Bone marrow (tissue), 2 donors: ENCODE measurements at regions not wholly inside any gene's neighbourhood (a gene's known extent, or its start where the extent isn't known, plus 50 kb on each side); places are given as distances from the start of the nearest gene placed in this dataset.
"Not testable (repeated sequence)": the region's sequence is repeated elsewhere in the genome, so short reads cannot be mapped to it uniquely, and the experiment has no call there.

Source experiments
- DNase-seq, 2 donors: peaks; one replicate each; lab custom pipeline; 2025; lab: John Stamatoyannopoulos, UW

DNA sequence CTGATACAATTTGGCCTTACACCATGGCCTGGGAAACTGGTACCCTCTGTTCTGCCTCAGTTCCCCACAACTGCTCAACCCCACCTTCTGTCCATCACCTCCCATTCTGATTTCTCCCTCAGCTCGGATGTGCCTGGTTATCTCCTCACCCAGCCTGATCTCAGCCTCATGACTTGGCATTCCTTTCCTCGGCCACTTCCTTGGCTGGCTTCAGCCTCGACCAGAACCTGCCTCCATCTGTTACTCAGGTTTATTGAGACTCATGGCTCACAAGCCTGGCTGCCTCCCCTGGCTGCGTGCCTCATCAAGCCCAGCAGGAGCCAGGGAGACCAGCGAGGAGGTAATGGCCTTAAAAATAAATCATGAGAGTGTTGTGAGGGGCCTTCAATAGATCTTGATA lies 356.2 kb upstream of the SPRED2 start:
- DNase-seq: no peak

DNA sequence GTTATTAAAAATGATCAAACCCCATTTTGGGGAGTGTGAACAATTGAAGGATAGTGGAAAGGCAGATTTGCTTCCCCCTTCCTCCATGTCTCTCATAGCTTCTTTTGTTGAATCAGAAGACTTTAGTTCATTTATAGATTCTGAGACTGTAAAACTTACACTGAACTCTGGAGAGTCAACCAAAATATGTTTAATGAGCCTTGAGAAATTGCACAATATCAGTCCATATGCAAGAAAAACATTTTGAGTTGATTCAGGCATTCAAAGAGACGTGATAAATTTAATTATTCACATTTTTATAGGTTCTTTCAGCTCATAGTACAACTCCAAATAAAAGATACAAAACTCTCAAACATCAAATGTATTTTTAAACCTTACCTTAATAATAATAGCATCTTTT lies 354.4 kb upstream of the SPRED2 start:
- no peak for DNase-seq

DNA sequence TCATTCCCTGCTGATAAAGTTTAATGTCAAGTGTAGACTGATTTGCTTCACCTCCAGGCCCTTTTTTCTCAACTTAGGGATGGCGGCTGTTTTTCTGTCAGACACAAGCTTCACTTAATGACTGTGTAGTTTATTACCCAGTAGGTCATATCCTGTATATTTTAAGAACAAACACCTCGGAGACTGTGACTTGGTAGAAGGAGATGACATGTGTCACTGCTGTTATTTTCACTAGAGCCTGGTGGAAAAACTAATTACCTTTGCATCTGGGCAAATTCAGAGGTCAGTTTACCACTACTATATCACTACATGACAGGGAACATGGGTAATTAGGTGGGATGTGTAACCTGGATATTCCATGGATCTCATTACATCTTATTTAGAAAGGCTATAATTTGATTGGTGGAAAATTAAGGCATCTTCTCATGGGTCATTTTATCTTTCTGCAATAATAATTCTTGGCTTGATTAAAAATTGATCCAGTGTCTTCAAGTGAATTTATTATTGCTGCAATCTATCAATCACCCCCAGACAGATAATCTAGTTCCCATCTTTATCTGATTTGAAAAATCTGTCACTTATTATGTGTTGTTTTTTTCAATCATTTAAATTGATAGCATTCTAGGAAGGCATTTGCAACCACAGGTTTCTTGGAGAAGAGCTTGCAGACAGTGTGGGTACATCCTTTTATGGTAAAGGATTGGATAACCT lies 353.8 kb upstream of the SPRED2 start:
- no peak for DNase-seq

DNA sequence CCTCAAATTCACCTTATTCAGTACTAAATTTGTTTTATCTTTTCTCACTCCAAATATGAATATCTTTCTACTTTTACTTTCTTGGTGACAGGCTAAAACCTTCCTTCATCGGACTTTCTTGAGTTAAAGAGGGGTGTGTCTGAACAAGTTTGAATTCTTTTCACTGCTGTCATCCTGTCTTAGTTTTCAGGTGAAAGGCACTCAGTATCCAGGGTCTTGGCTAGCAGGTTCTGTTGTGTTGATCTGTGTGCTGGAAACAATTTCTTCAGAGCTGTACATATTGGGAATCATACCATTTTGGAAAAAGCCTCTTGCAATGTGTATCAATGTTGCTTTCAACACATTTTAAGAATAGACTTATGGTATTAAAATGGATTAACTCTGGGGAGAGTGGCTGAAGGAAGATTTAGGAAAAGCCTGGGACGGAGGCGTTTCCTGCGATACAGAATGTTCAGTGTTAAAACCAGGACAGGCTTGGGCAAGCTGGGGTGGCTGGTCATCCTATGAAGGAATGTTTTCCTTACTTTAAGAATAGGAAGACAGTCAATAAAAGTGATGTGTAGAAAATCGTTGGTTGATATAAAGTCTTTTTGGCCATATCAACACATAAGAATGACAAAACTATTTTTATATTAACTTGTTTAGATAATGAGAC lies 350.7 kb upstream of the SPRED2 start:
- no peak for DNase-seq

DNA sequence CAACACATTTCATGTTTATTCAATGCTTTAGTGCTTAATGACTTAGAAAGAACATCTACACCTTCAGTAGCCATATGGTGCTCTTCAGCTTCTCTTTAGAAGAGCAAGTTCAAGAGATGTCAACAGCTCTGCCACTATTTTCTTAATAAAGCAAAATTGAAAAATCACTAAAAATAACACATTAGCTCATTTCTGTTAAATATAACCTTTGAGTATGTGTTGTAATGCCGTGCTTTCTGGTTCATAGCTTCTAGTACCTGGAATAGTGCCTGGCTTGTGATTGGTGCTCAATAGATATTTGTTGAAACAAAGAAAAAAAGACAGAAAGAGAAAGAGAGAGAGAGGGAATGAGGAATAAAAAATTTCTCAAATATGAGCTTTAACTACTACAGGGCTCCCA lies 349.8 kb upstream of the SPRED2 start:
- DNase-seq: no peak

DNA sequence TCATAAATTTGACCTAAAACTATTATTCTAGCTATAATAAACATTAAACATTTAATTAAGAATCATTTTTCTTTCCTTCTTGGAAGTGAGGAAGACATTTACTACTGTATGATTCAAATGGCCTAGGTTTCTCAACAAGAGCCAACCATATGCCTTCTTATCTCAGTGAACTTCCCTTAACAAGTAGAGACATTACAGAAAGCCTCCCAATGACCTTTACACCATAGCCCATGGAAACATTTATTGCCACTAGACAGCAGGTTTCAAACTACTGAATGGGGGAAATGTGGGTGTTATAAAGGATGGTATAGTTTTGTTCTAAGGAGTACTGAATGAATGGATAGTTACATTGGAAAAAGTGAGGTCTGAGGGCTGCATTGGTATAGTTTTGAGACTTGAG lies 349.4 kb upstream of the SPRED2 start:
- DNase-seq: no peak

DNA sequence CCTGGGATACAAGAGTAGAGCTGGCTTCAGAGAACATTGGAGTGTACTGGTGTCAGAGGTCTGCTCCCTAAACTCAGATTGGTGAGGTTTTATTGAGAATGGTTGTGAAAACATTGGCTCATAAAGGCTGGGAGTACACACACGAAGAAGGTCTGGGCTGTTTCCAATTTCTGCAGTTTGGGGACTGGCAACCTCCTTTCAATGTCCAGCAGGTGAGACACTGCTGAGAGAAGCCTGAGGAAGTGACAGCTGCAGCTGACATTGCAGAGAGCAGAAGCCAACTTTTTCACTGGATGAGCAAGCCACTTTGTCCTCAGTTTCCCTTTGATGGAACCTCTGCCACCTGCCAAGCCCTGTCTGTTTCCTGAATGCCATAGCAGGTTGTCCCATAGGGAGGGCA lies 346.6 kb upstream of the SPRED2 start:
- DNase-seq: no peak

DNA sequence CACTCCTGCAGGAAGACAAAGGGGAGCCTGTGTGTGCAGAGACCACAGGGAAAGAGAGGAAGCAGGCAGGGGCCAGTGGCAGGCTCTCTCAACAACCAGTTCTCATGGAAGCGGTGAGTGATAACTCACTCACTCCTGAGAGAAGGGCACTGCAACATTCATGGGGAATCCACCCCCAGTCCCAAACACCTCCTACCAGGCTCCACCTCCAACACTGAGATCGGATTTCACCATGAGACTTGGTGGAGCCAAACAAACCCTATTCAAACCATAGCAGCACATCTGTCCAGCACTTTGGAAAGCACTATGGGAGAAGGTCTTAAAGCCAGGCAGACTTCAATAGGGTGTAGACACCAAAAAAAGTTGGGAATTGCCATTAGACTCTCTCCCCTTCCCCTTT lies 345.7 kb upstream of the SPRED2 start:
- no peak for DNase-seq

DNA sequence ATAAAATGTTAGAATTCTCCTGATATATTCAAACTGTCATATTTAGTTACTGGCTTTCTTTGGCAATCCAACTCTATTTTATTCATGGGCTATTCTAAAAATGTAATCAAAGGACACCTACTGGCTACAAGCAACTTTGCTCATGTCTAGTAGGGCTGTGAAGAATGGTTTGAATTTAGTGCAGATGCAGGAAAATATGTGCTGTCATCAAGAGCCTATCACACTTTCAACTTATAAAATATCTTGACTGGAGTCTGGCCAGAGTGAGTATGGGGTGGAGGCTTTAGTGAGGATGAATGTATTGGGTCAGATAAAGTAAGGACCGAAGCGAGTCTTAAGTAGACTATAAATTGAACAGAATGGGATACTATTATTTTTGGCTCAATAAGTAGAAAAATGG lies 343.4 kb upstream of the SPRED2 start:
- no peak for DNase-seq

DNA sequence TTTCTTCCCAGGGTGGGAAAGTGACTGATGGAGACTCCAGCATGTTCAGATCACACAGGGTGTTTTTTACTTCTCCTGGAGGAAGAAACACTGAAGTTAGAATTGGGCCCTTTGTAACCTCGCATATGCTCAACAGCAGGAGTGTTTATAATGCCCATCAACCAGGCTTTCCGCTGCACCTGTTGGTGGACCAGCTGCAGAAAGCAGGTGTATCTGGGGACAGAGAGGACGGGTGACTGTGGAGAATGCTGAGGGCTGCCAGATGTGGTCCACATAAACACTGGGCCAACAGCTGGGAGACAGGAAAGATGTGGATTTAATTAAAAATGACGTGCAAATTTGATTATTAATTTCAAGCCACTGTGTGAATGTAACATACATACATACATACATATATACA lies 335.5 kb upstream of the SPRED2 start:
- DNase-seq: no peak

DNA sequence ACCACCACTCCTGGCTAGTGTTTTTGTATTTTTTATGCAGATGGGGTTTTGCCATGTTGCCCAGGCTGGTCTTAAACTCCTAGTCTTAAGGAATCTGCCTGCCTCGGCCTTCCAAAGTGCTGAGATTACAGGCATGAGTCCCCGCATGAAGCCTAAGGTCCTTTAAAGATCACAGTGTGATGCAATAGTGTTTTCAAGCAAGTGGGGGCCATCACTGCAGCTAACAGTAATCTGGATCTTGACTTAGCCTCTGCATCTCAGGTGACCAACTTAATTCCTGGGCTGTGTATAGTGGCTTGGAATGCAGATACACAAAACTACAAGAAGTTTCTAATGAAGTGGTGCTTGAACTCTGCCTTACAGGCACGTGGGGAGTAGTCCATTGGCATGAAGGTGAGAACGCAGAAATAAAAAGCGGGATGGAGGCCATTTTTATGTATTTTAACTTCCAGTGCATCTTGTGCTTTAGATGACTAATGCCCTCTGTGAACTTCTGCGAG lies 334.4 kb upstream of the SPRED2 start:
- DNase-seq: no peak

DNA sequence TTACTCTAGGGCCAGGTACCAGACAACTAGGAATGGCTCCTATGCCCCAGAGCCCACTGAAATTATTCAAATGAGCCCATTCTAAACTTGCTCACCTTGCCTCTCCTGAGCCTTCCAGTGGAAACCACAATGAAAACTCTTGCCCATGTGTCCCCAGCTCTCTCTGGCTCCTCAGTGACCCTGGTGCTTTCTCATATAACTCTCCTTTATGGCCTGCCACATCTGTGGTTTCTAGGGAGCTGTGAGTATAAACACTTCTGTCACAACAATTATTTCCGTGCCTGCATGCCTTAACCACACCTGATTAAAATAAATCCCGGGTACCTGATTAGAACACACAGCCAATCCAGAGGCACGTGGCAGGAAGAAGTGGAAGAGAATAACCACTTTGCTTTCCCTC lies 333.0 kb upstream of the SPRED2 start:
- DNase-seq: no peak

DNA sequence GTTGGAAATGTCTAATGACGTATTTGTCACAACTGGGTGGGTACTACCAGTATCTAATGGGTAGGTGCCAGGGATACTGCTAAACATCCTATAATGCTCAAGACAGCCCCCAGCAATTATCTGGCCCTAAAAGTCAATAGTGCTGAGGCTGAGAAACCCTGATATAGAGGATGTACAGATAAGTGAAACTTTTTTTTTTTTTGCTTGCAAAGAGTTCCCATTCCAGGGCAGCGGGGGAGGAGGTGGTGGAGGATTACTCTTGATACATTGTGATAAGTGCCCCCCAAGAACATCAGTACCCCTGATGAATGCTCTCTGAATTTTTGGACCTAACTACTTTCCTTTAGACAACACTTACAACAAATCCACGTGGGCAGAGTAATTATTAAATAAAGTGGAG lies 329.7 kb upstream of the SPRED2 start:
- no peak for DNase-seq

DNA sequence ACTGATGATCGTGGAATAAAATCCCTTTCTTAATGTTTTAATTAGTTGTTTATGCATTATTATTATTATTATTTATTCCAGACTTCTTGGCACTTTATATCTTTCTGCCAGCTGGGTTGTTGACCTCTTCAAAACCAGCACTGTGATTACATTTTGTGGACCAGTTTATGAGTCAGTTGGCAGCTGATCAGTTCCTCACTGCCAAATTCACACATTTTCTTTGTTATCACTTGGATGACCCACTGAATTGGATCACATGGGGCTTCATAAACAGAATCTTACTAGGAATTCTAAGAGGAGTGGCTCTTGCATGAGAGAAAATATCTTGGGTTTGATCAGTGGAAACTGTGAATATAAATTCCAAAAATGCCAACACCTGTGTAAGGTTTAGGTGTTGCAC lies 321.8 kb upstream of the SPRED2 start:
- no peak for DNase-seq

DNA sequence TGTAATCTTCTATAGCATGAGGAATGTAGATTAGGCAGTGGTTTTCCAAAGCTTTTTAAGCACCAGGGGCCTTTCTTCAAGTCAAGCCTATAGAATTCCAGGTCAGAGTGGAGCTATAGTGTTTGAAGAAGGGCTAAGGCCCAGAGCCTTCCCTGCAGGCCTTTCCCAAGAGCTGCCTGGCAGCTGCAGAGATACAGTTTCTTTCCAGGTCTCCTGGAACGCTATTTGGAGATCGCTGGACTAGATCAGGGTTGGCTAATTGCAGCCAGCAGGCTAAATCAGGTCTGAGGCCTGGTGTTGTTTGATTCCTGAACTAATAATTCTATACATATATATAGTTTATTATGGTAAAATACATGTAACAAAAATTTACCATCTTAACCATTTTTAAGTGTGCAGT lies 319.0 kb upstream of the SPRED2 start:
- no peak for DNase-seq

DNA sequence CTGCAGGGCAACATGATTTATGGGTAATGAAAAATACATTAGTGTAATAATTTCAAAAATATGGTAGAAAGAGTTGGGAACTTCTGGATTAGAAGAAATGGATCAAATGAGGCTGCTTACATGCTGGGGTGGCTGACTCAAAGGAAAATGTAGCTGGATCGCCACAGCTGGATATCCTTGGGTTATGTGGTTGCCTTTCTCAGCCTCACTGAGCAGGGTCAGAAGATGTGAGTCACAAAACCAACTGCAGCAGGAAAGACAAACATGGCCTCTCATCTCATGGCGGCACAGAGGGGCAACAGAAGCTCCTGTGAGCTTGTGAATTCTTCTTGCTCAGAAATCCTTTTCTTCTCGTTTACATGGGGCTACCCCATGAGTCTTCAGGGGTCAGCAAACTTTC lies 317.1 kb upstream of the SPRED2 start:
- no peak for DNase-seq

DNA sequence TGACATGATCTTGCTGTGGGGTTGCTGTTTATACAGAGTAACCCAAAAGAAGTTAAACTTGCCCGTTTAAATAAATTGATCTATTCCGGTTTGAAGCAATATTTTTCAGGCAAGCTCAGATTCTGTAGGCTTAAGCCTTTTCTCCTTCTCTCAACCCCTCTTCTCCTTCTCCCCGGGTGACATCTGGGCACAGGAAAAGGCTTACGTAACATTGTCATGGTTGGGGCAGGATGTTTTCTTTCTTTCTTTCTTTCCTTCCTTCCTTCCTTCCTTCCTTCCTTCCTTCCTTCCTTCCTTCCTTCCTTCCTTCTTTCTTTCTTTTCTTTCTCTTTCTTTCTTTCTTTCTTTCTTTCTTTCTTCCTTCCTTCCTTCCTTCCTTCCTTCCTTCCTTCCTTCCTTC lies 315.5 kb upstream of the SPRED2 start:
- DNase-seq: not testable (repeated sequence)

DNA sequence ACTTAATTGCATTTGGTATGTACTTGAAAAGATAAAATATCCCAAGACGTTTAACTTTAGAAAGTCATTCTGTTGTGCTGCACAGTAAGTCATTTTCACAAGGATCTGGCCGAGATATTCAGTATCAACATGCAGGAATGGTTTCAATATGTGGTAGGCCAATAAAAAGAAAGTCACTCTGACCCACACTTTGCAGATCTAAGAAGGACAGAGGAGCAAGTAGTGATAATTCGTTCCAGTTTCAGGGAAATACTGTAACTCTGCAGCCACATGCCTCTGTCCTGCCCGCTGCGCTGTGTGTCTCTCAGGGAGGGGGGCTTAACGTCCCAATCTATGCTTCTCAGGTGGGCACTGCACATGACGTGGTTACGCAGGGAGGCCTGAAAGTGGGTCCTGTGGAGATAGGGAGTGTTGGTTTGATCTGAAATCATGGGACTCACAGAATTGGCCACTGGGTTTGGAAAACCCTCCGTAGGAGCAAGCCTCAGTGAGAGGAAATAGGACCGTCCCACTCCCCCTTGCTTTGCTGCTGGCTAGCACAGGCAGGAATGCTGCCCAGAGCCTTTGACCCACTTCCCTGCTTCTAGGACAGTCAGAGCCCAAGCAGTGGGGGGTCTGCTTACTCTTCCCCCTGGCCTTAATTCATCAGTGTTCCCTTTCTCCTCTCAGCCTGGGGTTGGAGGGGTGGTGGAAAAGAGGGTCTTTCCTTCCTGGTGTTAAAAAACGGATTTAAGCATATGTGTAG lies 314.7 kb upstream of the SPRED2 start:
- no peak for DNase-seq

DNA sequence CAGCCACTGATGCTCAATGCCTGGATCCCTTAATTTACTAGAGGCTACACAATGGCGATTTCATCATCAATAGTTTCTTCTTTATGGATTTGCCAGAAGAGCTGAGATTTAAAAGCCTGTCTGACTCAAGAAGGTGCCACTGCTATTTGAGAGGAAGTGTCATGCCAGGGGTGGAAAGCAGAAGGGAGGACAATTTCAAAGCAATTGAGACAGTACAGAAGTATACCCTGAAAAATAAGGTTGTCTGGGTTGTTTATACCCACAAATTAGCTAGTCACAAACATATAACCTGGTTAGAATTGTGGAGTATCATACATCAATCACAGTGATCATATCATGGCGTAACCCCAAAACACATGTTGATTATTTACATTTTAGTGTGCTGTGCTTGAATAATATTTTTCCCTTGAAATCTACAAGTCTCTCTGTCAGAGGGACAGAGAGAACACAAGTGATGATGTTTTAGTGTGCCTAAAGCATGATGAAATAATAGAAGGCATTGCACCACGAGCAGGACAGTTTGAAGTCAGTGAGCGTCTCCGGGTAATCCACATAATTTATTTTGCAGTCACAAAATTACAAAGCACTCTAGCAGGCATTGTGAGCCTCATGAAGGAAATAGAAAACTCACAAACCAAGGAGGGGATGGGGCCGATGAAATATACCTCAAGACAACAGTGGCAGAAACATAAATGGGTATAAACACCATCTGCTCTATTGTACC lies 312.2 kb upstream of the SPRED2 start:
- DNase-seq: no peak

DNA sequence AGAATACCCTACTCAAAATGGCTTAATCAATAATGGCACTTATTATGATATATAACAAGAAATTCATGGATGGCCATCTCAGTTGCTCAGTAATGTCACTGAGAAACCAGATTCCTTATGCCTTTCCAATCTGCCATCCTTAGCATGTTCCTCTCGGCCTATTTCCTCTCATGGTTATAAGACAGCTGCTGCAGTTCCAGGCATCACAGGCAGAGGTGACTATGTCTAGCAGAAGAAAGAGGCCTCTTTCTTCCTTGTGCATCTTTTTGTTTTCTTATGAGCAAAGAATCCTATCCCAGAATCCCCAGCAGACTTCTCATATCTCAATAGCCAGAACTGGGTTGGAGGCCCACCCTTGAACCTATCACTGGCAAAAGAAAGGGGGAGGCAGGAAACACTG lies 310.6 kb upstream of the SPRED2 start:
- DNase-seq: no peak

DNA sequence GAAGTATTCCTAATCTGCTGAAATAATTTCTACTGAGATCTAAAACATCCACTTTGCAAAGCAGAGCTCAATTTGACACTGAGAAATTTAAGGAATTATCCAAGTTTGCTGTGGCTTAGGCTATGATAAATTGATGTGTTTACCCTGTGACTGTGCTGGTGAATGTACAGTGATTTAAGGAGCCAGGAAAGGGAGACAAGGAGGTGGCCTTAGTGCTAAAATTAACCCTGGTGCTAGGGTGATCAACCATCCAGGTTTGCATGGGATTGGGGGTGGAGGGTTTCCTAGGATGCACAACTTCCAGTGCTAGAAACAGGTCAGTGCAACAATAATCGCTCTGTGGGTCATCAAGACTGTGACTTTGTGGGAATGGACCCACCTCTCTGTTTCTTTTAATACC lies 307.5 kb upstream of the SPRED2 start:
- DNase-seq: no peak

DNA sequence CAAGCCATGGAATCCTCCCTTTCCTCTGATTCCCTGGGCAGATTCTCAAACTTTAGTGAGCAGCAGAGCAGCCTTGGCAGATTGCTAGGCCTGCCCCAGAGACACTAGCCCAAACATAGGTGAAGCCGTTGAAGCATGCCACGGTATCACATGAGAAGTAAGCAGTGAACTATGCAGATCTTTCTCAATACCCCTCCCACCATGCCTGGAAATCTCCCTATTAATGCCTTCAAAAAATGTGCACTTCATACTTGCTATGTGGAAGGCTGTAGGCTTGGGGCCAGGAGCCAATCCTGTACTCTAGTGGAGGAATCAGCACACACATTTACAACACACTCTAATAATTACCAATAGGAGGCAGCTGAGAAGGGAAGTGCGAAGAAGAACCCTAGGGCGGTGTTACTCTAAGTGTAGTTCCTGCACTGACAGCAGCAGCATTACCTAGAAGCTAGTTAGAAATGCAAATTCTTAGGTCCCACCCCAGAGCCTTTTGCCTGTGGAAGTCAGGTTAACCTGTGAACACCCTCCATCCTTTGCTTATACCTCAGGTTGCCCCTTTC lies 305.1 kb upstream of the SPRED2 start:
- no peak for DNase-seq
